Hepatocyte (in vitro differentiated cells): ENCODE measurements at regions not wholly inside any gene's neighbourhood (a gene's known extent, or its start where the extent isn't known, plus 50 kb on each side); places are given as distances from the start of the nearest gene placed in this dataset.

Experiments used
- DNase-seq: peaks from one replicate; pipeline ENCODE4 v3.0.0-alpha.2; 2016; ENCODE audit warnings: low spot score
- H2AFZ ChIP-seq: fragments of 200-600 bp; sonication (generic); 2 replicates; pipeline ENCODE4 v1.6.0; 2016; ENCODE audit warnings: antibody characterized with exemption, mild to moderate bottlenecking
- H3K27ac ChIP-seq: fragments of 200-600 bp; sonication (generic); 2 replicates; pipeline ENCODE4 v1.5.1; 2016; ENCODE audit warnings: mild to moderate bottlenecking
- H3K27me3 ChIP-seq: fragments of 200-600 bp; sonication (generic); 2 replicates; pipeline ENCODE4 v1.6.1; 2016
- H3K36me3 ChIP-seq: fragments of 200-600 bp; sonication (generic); replicated peaks from 2 replicates; pipeline ENCODE4 v1.5.1; 2016; ENCODE audit warnings: low read depth; ENCODE audit not compliant: insufficient read depth
- H3K4me1 ChIP-seq: fragments of 200-600 bp; sonication (generic); 2 replicates; pipeline ENCODE4 v1.5.1; 2016; ENCODE audit warnings: mild to moderate bottlenecking, moderate library complexity; ENCODE audit not compliant: insufficient read depth
- H3K4me2 ChIP-seq: fragments of 200-600 bp; sonication (generic); 2 replicates; pipeline ENCODE4 v1.6.0; 2016
- H3K4me3 ChIP-seq: fragments of 200-600 bp; sonication (generic); 2 replicates; pipeline ENCODE4 v1.5.1; 2016; ENCODE audit warnings: mild to moderate bottlenecking
- H3K79me2 ChIP-seq: fragments of 200-600 bp; sonication (generic); 2 replicates; pipeline ENCODE4 v1.6.0; 2017; ENCODE audit warnings: mild to moderate bottlenecking
- H3K9me2 ChIP-seq: fragments of 200-600 bp; sonication (generic); replicated peaks from 2 replicates; pipeline ENCODE4 v1.6.0; 2017; ENCODE audit warnings: mild to moderate bottlenecking; ENCODE audit not compliant: insufficient read depth
- H3K9me3 ChIP-seq: fragments of 200-600 bp; sonication (generic); 2 replicates; pipeline ENCODE4 v1.5.1; 2016; ENCODE audit warnings: low read depth, mild to moderate bottlenecking
- H4K20me1 ChIP-seq: fragments of 200-600 bp; sonication (generic); 2 replicates; pipeline ENCODE4 v1.6.0; 2016; ENCODE audit warnings: mild to moderate bottlenecking; ENCODE audit not compliant: insufficient read depth, poor library complexity, severe bottlenecking
- CTCF ChIP-seq: fragments of 200-600 bp; sonication (generic); IDR thresholded peaks from 2 replicates; pipeline ENCODE4 v1.5.1; 2016; ENCODE audit warnings: antibody characterized with exemption, mild to moderate bottlenecking; ENCODE audit not compliant: poor library complexity
- EZH2 ChIP-seq: fragments of 200-600 bp; sonication (generic); IDR thresholded peaks from 2 replicates; pipeline ENCODE4 v1.6.1; 2016; ENCODE audit warnings: antibody characterized with exemption, mild to moderate bottlenecking, borderline replicate concordance
- EZH2phosphoT487 ChIP-seq: fragments of 200-600 bp; sonication (generic); IDR thresholded peaks from one replicate; pipeline ENCODE4 v1.6.1; 2018; ENCODE audit warnings: antibody characterized with exemption, mild to moderate bottlenecking, low read depth, moderate library complexity; ENCODE audit not compliant: unreplicated experiment, severe bottlenecking
- WGBS: methylation state at CpG from one replicate; pipeline ENCODE4 v1.1.6; 2016; ENCODE audit warnings: low lambda C conversion rate; ENCODE audit errors: missing lambda C conversion rate; 5-methylcytosine and 5-hydroxymethylcytosine counted together

GRCh38 chr1:55544826-55545225 is 329.7 kb upstream of the USP24 start:
- Histone ChIP-seq H3K79me2 (no peaks in the 10 kb centered on the region), H3K9me2 (no peaks in the 10 kb centered on the region), H3K36me3 (no peaks in the 10 kb centered on the region), H3K27ac (no peak overlapping the region), H3K27me3 (no peaks in the 10 kb centered on the region), H4K20me1 (no peaks in the 10 kb centered on the region), H3K4me1 (peaks cover 16% of the 10 kb centered on the region), H2AFZ (no peak overlapping the region), H3K4me2 (no peak overlapping the region), H3K4me3 (no peak overlapping the region), H3K9me3 (no peaks in the 10 kb centered on the region)
- TF ChIP-seq CTCF (no peak), EZH2phosphoT487 (no peak), EZH2 (no peak)
- WGBS, result 94% methylated on average over 3 of the region's 3 CpGs
- DNase-seq, result no peak

GRCh38 chr1:55542901-55543504 is 327.8 kb upstream of the USP24 start:
- Histone ChIP-seq H2AFZ (no peak overlapping the region), H3K36me3 (no peaks in the 10 kb centered on the region), H3K79me2 (no peaks in the 10 kb centered on the region), H3K9me3 (no peaks in the 10 kb centered on the region), H4K20me1 (no peaks in the 10 kb centered on the region), H3K4me3 (no peak overlapping the region), H3K9me2 (no peaks in the 10 kb centered on the region), H3K27ac (no peak overlapping the region), H3K27me3 (no peaks in the 10 kb centered on the region), H3K4me2 (no peak overlapping the region), H3K4me1 (peaks cover 16% of the 10 kb centered on the region)
- DNase-seq, result no peak
- TF ChIP-seq EZH2 (no peak), EZH2phosphoT487 (no peak), CTCF (no peak)

- WGBS, result 100% methylated on average over 1 of the region's 1 CpG
- TF ChIP-seq EZH2, result no peak
- TF ChIP-seq EZH2phosphoT487, result no peak
- no peak for TF ChIP-seq CTCF
These were observed 326.1 kb upstream of the USP24 start for GRCh38 chr1:55541296-55541695.

More at GRCh38 chr1:55541296-55541695, 326.1 kb upstream of the USP24 start:
- DNase-seq, result no peak
- Histone ChIP-seq H3K27me3 (no peaks in the 10 kb centered on the region), H3K4me1 (peaks cover 10% of the 10 kb centered on the region), H3K4me2 (no peak overlapping the region), H3K9me3 (no peaks in the 10 kb centered on the region), H3K4me3 (no peak overlapping the region), H3K9me2 (no peaks in the 10 kb centered on the region), H3K27ac (no peak overlapping the region), H3K36me3 (no peaks in the 10 kb centered on the region), H3K79me2 (no peaks in the 10 kb centered on the region), H2AFZ (no peak overlapping the region), H4K20me1 (no peaks in the 10 kb centered on the region)
